Epithelial cell of proximal tubule (primary cell): ENCODE measurements at regions not wholly inside any gene's neighbourhood (a gene's known extent, or its start where the extent isn't known, plus 50 kb on each side); places are given as distances from the start of the nearest gene placed in this dataset.

ENCODE experiments used
- DNase-seq: peaks from one replicate; pipeline ENCODE4 v3.0.0-alpha.2; 2011; ENCODE audit warnings: low read depth
- H3K4me3 ChIP-seq: 2 replicates; pipeline ENCODE4 v1.5.1; 2011; ENCODE audit warnings: low read depth, mild to moderate bottlenecking, low read length
- CTCF ChIP-seq: conservative IDR thresholded peaks from 2 replicates; pipeline ENCODE4 v1.5.1; 2012; ENCODE audit warnings: low read depth, mild to moderate bottlenecking, low read length

GRCh38 chr12:66963901-66964300 is 285.0 kb upstream of the GRIP1 start:
- no peak for DNase-seq
- TF ChIP-seq CTCF = no peak
- H3K4me3 ChIP-seq = no peak overlapping the region

DNA sequence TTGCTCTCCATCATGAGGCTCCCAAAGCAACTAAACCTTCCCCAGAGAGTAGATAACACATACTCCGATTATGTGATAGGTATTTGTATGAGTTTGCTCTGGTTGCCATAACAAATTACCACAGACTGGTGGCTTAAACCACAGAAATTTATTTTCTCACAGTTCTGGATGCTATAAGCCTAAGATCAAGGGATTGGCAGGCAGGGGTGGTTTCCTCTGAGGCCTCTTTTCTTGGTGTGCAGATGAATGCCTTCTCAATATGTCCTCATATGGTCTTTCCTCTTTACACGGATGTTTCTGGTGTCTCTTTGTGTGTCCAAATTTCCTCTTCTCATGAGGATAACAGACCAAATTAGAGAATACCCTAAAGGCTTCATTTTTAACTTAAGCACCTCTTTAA is 285.8 kb upstream of the GRIP1 start:
- TF ChIP-seq CTCF = no peak
- no peak for DNase-seq
- no peak overlapping the region for H3K4me3 ChIP-seq

DNA sequence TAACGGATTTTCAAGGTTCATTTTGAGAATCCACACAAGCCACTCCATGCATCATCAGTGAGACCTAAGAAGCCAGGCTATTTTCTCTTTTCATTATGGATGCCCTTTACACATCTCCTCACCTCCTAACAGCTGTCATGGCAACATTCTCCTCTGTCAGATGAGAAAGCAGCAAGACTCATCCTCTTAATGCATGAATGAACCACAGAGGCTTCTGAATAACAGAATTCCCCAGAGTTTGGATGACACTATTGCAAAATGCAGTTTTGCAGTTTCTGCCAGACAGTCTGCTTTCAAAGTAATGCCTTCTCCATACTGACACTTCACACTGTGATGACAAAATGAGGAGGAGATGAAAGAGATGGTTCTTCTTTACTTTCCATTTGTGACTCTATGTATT is 286.7 kb upstream of the GRIP1 start:
- no peak overlapping the region for H3K4me3 ChIP-seq
- no peak for TF ChIP-seq CTCF
- peak; percentile 19 for DNase-seq

DNA sequence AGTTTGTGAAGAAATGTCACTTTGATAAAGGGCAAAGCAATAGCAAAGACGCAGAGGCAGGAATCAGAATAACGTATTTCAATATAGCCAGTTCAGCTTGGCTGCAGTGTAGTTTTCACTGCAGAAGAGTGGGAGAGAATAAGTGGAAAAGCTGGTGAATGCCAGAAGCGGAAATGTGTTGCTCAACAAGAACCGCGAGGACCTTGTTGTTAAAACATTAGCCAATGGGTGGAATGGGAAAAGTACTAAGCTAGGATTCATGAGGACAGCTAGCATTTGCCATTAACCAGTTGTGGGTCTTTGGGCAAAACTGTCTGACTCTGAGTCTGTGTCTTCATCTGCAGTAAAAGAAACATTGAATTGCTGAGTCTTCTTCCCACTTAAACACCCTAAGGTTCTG is 292.9 kb upstream of the GRIP1 start:
- TF ChIP-seq CTCF = no peak
- no peak overlapping the region for H3K4me3 ChIP-seq
- no peak for DNase-seq

- peak; percentile 9 for DNase-seq
Measured at GRCh38 chr12:66976526-66976925, 292.6 kb upstream of the CAND1 start.

DNA sequence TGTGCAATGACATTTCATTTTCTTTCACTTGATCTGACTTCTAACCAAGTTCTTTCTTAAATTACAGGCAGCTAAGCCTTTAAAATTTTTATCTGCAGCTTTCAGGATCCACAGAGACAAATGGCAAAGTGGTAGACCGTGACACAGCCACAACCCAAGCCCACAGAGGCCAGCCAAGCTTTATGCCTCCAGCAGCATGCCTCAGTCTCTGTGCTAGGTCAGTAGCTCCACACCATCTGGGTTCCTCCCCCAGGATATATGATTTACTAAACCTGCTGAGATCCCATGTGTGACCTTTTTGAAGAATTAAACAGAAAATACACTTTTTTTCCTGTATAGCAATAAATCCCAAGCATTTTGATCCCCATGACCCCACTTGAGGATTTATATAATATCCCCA is 290.4 kb upstream of the CAND1 start:
- no peak overlapping the region for H3K4me3 ChIP-seq
- no peak for TF ChIP-seq CTCF
- no peak for DNase-seq

More at GRCh38 chr12:66976526-66976925, 292.6 kb upstream of the CAND1 start:
- no peak for TF ChIP-seq CTCF
- H3K4me3 ChIP-seq = no peak overlapping the region

- no peak for DNase-seq
- TF ChIP-seq CTCF = no peak
- no peak overlapping the region for H3K4me3 ChIP-seq
Measured at GRCh38 chr12:66979251-66979650, 289.9 kb upstream of the CAND1 start.
